ENCODE measurements at regions not wholly inside any gene's neighbourhood (a gene's known extent, or its start where the extent isn't known, plus 50 kb on each side); places are given as distances from the start of the nearest gene placed in this dataset.

GRCh38 chr2:41856946-41857345, 190.9 kb upstream of the PKDCC start:
- intact Hi-C loops (cut with micrococcal nuclease) = no loop called here
- H3K27ac ChIP-seq (replicated peaks) = no peak overlapping the region

DNA sequence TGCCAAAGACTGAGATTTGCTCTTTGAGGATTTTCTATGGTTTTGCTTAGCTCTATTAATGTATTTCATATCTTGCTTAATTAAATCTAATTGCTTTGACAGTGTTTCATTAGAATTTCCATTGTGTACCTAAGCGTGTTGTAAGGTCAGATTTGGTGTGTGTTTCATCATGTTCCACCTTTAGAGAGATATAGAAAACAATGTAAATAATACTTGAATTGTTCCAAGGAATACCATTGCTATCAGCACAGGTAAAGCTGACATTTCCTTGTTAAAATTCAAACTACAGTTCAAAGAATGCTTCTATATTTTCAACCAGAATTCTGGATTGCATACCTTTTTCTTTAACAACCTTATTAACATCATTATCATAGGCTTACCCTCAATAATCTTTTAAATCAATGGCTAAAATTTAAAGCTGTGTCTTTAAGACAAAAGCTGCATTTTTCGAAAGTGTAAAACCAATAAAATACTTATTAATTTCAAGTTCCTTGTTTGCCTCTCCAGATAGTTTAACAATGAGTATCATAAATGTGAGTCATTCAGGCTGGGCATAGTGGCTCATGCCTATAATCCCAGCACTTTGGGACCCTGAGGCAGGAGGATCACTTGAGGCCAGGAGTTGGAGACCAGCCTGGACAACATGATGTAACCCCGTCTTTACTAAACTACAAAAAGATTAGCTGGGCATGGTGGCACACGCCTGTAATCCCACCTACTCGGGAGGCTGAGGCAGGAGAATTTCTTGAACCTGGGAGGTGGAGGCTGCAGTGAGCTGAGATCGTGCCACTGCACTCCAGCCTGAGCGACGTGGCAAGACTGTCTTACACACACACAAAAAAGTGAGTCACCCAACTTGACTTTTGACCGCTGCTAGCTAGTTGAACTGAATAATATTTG, 188.0 kb upstream of the PKDCC start:
- H3K27me3 ChIP-seq (ENCODE audit: low read depth) = peaks cover 7% of the 10 kb centered on the region
- no peak overlapping the region for H3K27ac ChIP-seq (replicated peaks)
- TF ChIP-seq, protein P1, sequence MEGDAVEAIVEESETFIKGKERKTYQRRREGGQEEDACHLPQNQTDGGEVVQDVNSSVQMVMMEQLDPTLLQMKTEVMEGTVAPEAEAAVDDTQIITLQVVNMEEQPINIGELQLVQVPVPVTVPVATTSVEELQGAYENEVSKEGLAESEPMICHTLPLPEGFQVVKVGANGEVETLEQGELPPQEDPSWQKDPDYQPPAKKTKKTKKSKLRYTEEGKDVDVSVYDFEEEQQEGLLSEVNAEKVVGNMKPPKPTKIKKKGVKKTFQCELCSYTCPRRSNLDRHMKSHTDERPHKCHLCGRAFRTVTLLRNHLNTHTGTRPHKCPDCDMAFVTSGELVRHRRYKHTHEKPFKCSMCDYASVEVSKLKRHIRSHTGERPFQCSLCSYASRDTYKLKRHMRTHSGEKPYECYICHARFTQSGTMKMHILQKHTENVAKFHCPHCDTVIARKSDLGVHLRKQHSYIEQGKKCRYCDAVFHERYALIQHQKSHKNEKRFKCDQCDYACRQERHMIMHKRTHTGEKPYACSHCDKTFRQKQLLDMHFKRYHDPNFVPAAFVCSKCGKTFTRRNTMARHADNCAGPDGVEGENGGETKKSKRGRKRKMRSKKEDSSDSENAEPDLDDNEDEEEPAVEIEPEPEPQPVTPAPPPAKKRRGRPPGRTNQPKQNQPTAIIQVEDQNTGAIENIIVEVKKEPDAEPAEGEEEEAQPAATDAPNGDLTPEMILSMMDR (IDR thresholded peaks at IDR 0.05; ENCODE audit: borderline replicate concordance) = no peak
- H3K9me3 ChIP-seq (replicated peaks) = no peaks in the 10 kb centered on the region
- no peak for DNase-seq
- intact Hi-C loops (cut with micrococcal nuclease) = no loop called here
- H3K36me3 ChIP-seq = no peaks in the 10 kb centered on the region
- no peaks in the 10 kb centered on the region for H3K4me1 ChIP-seq
- no peak overlapping the region for H3K4me3 ChIP-seq

More at GRCh38 chr2:41856946-41857345, 190.9 kb upstream of the PKDCC start:
- TF ChIP-seq, protein P1 (IDR thresholded peaks at IDR 0.05; ENCODE audit: borderline replicate concordance) = no peak
- H3K9me3 ChIP-seq (replicated peaks) = no peaks in the 10 kb centered on the region
- no peak overlapping the region for H3K4me3 ChIP-seq
- H3K4me1 ChIP-seq = no peaks in the 10 kb centered on the region
- peaks cover 6% of the 10 kb centered on the region for H3K27me3 ChIP-seq (ENCODE audit: low read depth)
- DNase-seq = no peak
- no peaks in the 10 kb centered on the region for H3K36me3 ChIP-seq

GRCh38 chr2:41863062-41863461, 184.8 kb upstream of the PKDCC start:
- intact Hi-C loops (cut with micrococcal nuclease) = no loop called here
- TF ChIP-seq, protein P1 (IDR thresholded peaks at IDR 0.05; ENCODE audit: borderline replicate concordance) = no peak
- Histone ChIP-seq H3K4me1 (no peaks in the 10 kb centered on the region), H3K4me3 (no peak overlapping the region), H3K36me3 (no peaks in the 10 kb centered on the region), H3K9me3 (replicated peaks) (no peaks in the 10 kb centered on the region), H3K27ac (replicated peaks) (no peak overlapping the region), H3K27me3 (ENCODE audit: low read depth) (peaks cover 13% of the 10 kb centered on the region)
- no peak for DNase-seq

- H3K36me3 ChIP-seq = no peaks in the 10 kb centered on the region
These were observed 182.6 kb upstream of the PKDCC start for GRCh38 chr2:41865263-41865662.

DNA sequence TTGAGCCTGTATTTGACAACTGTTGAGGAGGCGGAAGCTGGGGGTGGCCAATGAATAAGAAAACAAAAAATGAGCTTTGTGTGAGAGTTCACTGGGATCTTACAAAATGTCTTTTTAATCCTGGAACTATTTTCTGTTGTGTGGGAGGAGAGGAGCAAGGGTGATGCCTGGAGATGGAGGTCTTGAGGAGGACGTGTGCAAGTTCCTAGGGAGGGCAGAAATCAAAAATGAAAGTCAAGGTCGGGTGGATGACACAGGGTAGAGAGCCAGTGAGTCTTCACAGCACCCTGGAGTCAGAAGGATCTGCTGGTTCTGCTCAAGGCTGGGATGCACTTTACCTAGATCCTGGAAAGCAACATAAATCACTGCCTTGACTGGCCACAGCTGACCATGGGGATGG, 180.3 kb upstream of the PKDCC start:
- intact Hi-C loops (cut with micrococcal nuclease) = no loop called here
- TF ChIP-seq, protein P1 (IDR thresholded peaks at IDR 0.05; ENCODE audit: borderline replicate concordance) = no peak
- H3K27ac ChIP-seq (replicated peaks) = no peak overlapping the region

More at GRCh38 chr2:41865263-41865662, 182.6 kb upstream of the PKDCC start:
- Histone ChIP-seq H3K4me1 (peaks cover 5% of the 10 kb centered on the region), H3K9me3 (replicated peaks) (no peaks in the 10 kb centered on the region), H3K4me3 (no peak overlapping the region), H3K27ac (replicated peaks) (no peak overlapping the region), H3K27me3 (ENCODE audit: low read depth) (peaks cover 13% of the 10 kb centered on the region)
- intact Hi-C loops (cut with micrococcal nuclease) = no loop called here
- TF ChIP-seq, protein P1 (IDR thresholded peaks at IDR 0.05; ENCODE audit: borderline replicate concordance) = no peak
- no peak for DNase-seq

More for the DNA sequence above, 180.3 kb upstream of the PKDCC start:
- no peaks in the 10 kb centered on the region for H3K36me3 ChIP-seq
- peaks cover 19% of the 10 kb centered on the region for H3K4me1 ChIP-seq
- H3K9me3 ChIP-seq (replicated peaks) = no peaks in the 10 kb centered on the region
- H3K27me3 ChIP-seq (ENCODE audit: low read depth) = peaks cover 13% of the 10 kb centered on the region
- DNase-seq = no peak
- H3K4me3 ChIP-seq = no peak overlapping the region

Data from left ventricle myocardium inferior (tissue), 1 donor.